Epithelial cell of esophagus (primary cell): ENCODE measurements at regions not wholly inside any gene's neighbourhood (a gene's known extent, or its start where the extent isn't known, plus 50 kb on each side); places are given as distances from the start of the nearest gene placed in this dataset.

ENCODE experiments used
- DNase-seq: peaks from one replicate; pipeline ENCODE4 v3.0.0; 2010; ENCODE audit warnings: low read depth
- H3K4me3 ChIP-seq: 2 replicates; pipeline ENCODE4 v1.5.1; 2011; ENCODE audit warnings: mild to moderate bottlenecking, low read length, control low read depth
- TF ChIP-seq, protein P1 (sequence below): IDR thresholded peaks from 2 replicates; pipeline ENCODE4 v1.5.1; 2011; ENCODE audit warnings: low read depth, mild to moderate bottlenecking, low read length, control low read depth, inconsistent platforms; ENCODE audit not compliant: insufficient read depth; ENCODE audit errors: missing control alignments

DNA sequence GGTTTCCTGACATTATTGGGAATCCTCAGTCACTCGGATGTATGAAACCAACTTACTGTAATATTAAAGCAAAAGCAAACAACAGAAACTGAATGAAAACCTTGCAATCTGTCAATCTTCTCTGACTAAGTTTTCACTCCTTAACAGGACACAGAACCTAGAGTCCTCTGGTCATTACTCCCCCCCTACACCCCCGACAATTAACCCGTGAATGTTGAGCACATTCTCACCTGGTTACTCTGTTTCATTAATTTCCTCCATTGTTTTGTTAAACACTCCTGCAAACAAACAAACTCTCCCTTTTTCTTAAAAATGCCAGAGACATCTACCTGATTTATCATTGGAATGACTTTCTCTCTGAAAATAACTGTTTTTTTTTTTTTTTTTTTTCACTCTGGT is 469.0 kb upstream of the PRKX start:
- H3K4me3 ChIP-seq, result no peak overlapping the region
- no peak for DNase-seq
- TF ChIP-seq, protein P1, sequence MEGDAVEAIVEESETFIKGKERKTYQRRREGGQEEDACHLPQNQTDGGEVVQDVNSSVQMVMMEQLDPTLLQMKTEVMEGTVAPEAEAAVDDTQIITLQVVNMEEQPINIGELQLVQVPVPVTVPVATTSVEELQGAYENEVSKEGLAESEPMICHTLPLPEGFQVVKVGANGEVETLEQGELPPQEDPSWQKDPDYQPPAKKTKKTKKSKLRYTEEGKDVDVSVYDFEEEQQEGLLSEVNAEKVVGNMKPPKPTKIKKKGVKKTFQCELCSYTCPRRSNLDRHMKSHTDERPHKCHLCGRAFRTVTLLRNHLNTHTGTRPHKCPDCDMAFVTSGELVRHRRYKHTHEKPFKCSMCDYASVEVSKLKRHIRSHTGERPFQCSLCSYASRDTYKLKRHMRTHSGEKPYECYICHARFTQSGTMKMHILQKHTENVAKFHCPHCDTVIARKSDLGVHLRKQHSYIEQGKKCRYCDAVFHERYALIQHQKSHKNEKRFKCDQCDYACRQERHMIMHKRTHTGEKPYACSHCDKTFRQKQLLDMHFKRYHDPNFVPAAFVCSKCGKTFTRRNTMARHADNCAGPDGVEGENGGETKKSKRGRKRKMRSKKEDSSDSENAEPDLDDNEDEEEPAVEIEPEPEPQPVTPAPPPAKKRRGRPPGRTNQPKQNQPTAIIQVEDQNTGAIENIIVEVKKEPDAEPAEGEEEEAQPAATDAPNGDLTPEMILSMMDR, result no peak

DNA sequence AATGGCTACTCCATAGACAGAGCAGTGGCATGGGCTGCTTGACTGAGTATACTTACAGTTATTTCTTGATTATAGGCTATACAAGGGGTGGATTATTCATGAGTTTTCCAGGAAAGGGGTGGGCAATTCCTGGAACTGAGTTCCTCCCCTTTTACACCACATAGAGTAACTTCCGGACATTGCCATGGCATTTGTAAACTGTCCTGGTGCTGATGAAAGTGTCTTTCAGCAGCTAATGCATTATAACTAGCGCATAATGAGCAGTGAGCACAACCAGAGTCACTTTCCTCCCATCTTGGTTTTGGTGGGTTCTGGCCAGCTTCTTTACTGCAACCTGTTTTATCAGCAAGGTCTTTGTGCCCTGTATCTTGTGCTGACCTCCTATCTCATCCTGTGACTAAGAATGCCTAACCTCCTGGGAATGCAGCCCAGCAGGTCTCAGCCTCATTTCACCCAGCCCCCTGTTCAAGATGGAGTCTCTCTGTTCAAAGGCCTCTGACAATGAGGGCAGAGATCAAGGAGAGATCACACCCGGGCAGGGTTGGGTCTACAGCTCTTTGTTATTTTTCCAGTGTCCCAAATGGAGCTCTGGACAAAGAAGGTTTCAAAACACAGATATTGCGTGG is 468.4 kb upstream of the PRKX start:
- H3K4me3 ChIP-seq, result no peak overlapping the region
- TF ChIP-seq, protein P1, result no peak
- DNase-seq, result no peak

DNA sequence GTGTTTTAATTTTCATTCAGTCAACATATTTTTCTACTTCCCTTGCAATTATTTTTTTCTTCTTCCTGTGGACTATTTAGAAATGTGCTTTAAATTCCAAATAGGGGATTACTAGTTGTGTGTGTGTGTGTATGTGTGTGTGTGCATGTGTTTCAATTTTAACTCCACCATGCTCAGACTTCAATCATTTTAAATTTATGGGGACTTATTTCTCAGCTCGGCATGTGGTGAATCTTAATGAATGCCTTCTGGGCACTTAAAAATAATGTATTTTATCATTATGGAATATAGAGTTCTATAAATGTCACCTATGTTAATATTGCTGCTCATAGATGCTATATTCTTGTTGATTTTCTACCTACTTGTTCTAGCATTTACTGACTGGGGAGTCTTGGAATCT is 465.6 kb upstream of the PRKX start:
- H3K4me3 ChIP-seq, result no peak overlapping the region
- DNase-seq, result no peak

DNA sequence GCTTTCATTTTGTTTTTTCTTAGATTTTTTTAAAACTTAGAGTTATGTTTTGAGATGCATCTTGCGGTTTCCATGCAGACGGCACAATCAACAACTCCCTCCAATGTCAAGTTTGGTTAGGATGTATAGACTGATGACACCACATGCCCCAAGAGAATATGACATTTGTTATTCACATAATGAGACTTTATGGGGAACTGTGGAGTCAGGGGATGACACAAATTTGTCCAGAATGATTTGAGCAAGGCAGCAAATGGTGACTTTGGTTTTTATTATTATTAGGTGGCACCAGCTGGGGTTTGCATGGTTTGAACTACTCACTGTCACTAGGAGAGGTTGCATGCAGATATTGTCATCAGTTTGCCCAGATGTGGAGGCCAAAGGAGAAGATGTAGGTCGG is 461.8 kb upstream of the PRKX start:
- TF ChIP-seq, protein P1, result no peak
- no peak for DNase-seq
- H3K4me3 ChIP-seq, result no peak overlapping the region

More for the DNA sequence above, 465.6 kb upstream of the PRKX start:
- TF ChIP-seq, protein P1, result no peak

DNA sequence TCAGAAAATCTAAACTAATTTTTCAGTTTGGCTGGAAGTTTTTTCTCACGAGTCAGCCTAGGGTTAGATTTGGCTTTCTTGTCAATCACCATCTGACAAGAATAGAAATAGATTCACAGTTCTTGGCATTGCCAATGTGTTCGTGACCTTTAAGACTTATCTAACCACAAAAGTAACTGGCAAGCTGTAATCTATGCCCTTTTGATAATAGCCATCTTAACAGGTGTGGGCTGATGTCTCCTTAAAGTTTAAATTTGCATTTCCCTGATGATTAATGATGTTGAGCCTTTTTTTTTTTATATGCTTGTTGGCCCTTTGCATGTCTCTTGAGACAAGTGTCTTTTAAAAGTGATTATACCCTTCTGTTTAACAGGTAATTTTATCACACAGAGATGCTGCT is 460.3 kb upstream of the PRKX start:
- no peak overlapping the region for H3K4me3 ChIP-seq
- TF ChIP-seq, protein P1, result no peak
- DNase-seq, result no peak

DNA sequence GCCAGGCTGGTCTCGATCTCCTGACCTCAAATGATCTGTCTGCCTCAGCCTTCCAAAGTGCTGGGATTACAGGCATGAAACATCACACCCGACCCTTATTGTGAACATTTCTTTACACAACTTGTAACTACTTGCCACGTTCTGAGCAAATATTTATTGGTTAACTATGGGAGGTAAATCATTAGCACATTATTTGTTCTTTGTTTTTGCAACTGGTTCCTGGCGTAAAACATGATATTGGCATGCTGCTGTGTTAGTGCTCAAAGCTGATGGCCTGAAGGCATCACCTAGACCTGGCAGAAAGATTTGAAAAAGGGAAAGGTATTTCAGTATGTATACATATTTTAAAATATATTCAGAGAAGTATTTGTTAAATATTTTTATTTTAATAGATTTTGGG is 438.3 kb upstream of the PRKX start:
- no peak for DNase-seq
- TF ChIP-seq, protein P1, result no peak

DNA sequence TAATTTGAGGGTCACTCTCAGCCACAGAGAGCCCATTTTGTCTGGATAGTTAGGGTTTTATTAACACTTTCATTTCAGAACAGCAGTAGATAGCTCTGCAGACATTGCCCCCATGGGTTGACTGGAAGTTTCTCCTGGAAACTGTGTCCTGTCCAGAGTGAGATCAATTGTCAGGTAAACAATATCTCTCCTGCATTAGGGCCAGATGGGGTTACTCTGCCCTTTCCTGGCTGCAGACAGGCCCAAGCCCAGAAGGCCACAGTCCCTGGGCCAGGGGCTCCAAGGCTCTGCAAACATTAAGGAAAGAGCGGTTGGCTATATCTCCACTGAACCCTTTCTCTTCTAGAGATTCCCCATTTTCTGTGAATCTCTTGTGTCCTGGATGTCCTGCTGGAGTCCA is 436.8 kb upstream of the PRKX start:
- TF ChIP-seq, protein P1, result no peak
- DNase-seq, result no peak
- H3K4me3 ChIP-seq, result no peak overlapping the region

More for the DNA sequence above, 438.3 kb upstream of the PRKX start:
- H3K4me3 ChIP-seq, result no peak overlapping the region
